NCI-H146 treated with DMSO at 0.1 percent for 48 hours (cell line): ENCODE measurements at regions not wholly inside any gene's neighbourhood (a gene's known extent, or its start where the extent isn't known, plus 50 kb on each side); places are given as distances from the start of the nearest gene placed in this dataset.
A peak's percentile ranks its signal among the peaks of the same experiment; 100 is the strongest.
"Not testable (repeated sequence)": the region's sequence is repeated elsewhere in the genome, so short reads cannot be mapped to it uniquely, and the experiment has no call there.

Experiments
- DNase-seq: peaks from one replicate; lab custom pipeline; 2025; ENCODE audit not compliant: unreplicated experiment; lab: John Stamatoyannopoulos, UW

DNA sequence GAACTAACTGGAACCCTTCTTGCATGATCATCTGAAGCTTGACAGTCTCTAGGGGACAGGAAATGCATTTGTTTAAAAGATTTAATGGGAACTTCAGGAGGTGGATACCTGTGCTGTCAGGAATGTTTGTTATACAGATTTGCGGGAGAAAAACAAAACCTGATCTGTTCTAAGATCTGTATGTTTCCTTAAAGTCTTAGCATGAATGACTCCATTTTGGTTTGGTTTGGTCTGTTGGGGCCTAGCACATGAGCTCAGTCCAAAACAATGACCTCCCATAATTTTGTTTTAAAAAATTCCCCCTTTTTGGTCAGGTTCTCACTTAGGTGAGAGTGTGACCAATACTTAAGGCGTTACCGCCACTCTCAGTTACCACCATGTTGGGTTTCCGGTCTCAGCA lies 138.7 kb downstream of the AKR1D1 start:
- DNase-seq: no peak

DNA sequence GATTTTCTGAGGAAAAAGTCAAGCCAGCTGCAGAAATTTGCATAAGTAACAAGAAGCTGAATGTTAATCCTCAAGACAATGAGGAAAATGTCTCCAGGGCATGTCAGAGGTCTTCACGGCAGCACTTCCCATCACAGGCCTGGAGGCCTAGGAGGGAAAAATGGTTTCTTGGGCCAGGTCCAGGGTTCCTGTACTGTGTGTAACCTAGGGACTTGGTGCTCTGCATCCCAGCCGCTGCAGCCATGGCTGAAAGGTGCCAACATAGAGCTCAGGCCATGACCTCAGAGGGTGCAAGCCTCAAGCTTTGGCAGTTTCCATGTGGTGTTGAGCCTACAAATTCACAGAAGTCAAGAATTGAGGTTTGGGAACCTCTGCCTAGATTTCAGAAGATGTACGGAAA lies 144.1 kb downstream of the AKR1D1 start:
- not testable (repeated sequence) for DNase-seq

DNA sequence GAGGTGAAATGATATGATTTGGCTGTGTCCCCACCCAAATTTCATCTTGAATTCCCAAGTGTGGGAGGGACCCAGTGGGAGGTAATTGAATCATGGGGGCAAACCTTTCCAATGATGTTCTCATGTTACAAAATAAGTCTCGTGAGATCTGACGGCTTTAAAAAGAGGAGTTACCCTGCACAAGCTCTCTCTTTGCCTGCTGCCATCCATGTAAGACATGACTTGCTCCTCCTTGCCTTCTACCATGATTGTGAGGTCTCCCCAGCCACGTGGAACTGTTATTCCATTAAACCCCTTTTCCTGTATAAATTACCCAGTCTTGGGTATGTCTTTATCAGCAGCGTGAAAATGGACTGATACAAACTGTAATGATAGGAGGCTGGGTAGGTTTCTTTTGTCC lies 145.1 kb downstream of the AKR1D1 start:
- not testable (repeated sequence) for DNase-seq

DNA sequence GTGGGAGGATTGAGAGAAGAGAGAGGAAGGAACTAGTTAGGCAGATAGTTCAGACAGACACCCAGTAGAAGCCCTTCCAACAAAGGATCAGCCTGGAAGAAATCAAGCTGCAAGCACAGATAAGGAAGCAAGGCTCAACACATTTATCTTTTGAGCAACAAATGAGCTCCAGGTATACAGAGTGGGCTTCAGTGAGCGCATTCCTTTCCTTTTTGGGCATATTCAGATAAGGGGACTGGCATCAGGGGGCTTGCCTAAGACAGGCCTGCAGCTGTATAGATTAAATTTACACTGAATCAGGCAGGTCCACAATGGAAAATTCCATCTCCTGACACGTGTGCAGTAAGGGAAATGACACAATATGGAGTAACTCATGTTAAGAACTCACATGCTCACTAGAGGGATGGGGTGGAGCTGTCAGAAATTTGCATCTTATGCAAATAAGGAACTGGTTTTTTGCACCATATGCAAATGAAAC lies 147.2 kb downstream of the AKR1D1 start:
- DNase-seq: no peak

DNA sequence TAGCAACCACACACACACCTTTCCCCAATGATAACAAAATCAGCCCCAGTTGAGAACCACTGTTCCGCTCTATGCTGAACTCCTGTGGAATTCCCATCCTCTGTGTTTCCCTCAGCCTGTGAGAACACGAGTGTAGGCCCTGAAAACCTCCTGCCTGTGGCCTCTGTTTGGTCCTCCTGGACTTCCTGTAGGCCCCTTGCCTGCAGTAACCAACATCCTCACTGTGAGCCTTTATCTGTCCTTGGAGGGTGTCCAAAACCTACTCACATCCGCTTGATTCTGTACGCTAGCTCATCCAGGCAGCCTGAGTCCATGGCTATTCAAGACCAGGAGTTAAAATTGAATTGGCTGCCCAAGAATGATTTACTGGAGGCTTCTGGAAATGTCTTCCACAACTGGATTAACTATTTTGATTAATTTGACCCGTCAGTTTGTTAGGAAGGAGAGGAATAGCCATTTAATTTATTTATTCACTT lies 149.8 kb downstream of the AKR1D1 start:
- DNase-seq: no peak

DNA sequence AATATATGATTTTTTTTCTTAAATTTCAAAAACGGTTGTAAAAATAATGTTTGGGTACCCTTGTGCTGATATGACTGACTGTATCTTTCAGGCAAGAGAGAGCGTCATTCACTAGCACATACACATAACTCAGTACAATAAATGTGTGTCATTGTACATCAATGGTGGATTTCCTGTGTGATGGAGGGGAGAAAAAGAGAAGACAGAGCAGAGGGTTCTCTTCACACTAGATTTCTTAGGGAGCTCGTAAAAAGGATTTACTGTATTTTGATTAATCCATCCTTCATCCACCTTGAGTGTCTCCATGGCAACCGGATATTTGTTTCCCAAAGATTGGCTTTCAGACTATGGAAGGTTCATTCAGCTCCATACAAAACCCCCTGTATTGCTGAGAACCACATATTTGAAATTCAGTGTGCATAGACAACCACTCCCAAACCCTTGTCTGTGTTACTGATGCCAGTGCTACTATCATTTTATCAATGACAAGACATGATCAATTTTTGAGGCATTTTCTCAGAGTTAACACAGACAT lies 150.6 kb downstream of the AKR1D1 start:
- DNase-seq: no peak

DNA sequence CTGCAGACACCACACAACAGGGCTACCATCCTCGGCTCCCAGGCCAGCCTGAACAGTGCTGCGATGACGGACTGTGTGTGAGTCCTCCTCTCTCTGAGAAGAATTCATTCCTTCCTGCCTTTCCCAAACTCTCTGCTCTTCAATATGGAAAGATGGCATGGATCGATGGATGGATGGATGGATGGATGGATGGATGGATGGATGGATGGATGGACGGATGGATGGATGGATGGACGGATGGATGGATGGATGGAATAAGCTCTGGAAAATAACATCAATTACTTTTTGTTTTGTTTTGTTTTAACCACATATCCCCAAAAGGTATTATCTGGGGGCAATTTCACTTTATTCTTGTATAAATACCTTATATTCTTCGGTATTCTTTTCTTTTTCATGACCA lies 151.9 kb downstream of the AKR1D1 start:
- DNase-seq: no peak

DNA sequence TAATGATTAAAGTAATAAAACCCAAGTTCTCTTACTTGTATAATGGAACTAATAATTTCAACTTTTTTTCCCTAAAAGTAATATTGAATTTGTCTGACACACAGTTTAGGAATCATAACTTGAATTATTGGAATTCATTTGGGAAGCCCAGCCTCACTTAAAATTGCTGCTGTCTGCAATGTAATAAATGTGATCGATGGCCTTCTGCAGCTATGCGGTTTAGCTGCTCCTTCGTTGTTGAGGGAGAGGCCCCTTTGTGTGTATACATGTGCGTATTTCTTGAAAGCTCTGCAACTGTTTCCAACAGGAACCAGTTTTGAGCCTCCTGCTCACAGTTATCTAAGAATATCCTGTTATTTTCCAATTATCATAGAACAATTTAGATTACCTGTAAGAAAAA lies 152.5 kb downstream of the AKR1D1 start:
- DNase-seq: no peak

DNA sequence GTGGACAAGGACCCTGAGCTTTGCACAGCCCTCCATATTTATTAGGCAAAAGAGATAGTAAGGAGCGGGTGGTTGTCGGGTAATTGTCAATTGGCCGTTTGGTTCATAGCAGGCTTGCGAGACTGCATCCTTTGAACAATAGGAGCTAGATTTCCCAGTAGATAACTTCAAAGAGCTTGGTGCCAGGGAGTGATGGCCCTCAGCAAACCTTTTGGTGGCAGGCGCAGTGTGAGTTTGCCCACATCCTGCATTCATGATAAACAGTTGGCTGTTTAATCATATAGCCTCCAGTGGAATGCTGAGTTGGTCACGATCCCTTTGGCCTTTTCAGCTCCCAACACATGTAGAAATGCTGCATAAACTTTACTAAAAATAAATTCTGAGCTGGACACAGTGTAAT lies 156.9 kb downstream of the AKR1D1 start:
- DNase-seq: no peak

DNA sequence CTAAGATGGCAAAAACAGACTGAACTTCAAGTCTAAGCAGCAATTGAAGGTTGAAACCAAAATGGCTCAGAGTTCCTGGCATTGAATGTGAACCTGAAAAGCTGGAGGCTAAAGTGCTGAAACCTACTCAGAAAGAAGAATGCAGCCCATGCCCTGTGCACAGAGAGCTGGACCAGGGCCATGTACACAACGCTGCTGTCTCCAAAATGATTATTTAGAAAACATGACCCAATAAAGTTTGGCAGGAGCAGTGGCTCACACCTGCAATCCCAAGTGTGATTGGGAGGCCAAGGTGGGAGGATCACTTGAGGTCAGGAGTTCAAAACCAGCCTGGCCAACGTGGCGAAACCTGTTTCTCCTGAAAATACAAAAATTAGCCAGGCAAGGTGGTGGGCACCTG lies 158.9 kb downstream of the AKR1D1 start:
- no peak for DNase-seq

DNA sequence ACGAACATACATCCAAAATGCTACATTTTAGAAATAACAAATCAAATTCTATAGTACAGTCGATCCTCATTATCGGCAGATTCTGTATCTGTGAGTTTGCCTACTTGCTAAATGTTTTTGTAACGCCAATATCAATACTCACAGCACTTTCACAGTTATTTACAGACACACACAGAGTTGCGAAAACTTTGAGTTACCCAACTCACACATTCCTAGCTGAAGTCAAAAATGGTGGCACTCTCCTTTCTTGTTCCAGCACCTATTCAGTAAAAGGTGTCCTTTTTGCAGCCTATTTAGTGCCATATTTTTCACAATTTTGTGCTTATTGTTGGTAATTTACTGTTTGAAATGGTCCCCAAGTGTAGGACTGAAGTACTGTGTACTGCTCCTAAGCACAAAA lies 161.7 kb downstream of the AKR1D1 start:
- no peak for DNase-seq

DNA sequence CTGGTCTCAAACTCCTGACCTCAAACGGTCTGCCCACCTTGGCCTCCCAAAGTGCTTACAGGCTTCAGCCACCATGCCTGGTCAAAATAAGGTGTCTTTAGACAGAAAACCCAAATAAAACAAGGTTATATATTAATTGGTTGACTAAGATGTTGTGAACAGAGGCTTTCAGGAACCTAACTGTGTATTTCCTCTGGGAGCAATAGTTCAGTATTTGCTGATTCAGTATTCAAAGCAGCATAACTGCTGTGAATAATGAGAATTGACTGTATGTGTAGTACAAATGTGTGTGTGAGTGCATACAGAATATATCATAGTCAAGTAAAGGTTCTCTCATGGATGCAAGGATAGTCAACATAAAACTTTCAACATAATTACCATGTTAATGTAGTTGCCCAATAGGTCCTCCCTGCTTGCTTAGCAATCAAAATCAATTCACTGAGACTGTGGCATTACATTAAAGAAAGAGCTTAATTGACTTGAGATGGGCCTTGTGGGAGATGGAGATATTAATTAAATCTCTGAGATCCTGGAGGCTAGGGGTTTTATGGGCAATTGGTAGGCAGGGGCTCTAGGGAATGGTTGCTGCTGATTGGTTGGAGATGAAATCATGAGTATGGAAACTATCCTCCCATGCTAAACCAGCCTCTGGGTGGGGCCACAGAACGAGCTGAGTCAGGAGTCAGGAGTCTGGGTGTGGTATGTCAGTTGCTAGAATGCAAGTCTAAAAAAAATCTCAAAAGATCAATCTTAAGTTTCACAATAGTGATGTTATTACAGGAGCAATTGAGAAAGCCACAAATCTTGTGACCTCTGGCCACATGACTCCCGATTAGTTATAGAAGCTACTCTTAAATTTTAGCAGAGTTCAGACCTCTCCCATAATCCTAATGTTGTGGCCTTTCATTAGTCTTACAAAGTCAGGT lies 162.7 kb downstream of the AKR1D1 start:
- DNase-seq: no peak

DNA sequence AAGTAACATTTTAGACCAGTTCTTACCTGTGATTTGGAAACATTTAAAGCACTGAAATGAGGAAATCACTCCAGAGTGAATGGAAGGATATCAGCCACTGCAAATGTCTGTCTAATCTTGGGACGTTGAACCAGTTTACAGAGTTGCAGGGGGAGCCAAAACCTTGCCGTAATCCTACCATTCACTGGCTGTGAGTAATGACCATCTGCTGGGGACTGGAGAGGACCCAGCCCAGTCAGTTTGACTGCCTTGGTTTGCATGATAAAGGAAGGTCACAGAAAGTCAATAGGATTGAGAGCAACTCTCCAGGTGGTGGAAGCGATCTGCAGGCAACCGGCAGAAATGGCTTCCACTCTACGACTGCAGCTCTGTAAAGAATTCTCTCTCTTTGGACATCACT lies 167.2 kb downstream of the AKR1D1 start:
- peak; percentile 74 for DNase-seq

DNA sequence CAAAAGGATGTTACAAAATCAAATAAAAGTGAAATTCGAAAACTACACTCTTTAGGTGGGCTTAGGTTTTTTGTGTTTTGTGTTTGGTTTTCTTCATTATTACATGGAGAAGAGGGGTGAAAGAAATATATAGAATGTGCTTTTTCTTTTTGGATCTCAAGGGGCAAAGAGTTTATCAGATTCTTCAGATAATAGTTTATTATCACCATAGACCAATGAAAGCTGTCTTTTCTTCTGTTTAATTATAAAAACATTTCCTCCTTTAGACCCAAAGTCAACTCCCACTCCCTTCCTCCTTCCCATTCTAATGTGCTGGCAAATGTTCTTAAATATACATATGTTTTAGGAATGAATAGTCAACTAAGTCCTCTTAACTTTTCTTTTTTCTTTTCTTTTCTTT lies 167.6 kb downstream of the AKR1D1 start:
- no peak for DNase-seq

DNA sequence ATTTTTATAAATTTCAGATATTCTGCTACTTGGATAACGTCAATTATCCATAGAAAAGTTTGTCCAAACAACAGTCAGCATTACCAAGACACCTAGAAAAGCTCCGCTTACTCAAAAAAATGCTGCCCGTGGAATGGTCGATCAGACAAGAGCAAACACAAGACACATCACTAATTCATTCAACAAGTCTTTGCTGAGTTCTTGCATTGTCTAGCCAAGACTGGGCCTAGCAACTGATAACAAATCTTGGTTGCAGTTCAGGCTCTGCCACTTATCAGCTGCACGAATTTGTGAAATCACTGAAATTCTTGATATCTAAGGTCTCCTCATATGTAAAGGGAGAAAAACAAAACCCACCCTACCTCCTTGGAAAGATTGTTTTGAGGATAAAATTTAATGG lies 168.3 kb downstream of the AKR1D1 start:
- no peak for DNase-seq

DNA sequence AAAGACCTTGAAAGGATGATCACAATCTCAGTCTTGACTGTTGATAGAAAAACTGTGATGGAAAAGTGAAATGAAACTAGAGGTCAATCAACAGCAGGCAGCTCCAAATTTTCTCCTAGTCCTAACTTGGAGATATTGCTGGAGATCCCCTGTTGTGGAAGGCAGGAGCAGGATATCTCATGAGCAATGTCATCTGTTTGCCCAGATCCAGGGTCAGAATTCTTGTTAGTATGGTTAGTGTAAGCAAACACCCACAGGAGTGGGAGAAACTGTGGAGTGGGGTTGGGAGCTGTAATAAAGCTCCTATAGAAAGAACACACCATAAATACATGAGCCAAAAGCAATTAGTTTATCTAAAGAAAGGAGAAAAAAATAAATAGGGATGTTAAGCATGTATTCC lies 169.0 kb downstream of the AKR1D1 start:
- DNase-seq: no peak

DNA sequence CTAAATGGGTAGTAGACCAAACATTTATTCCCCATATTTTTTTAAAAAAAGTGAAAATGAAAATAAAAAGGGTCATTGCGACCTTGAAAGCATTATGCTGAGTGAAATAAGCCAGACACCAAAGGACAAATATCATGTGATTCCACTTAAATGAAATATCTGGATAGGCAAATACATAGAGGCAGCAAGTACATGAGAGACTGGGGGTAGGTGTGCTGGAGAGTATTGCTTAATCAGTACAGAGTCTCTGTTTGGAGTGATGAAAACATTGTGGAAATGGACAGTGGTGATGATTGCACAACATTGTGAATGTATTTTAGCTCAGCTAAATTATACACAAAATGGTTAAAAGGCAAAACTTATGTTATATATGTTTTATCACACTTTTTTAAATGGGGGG lies 169.4 kb downstream of the AKR1D1 start:
- DNase-seq: no peak

DNA sequence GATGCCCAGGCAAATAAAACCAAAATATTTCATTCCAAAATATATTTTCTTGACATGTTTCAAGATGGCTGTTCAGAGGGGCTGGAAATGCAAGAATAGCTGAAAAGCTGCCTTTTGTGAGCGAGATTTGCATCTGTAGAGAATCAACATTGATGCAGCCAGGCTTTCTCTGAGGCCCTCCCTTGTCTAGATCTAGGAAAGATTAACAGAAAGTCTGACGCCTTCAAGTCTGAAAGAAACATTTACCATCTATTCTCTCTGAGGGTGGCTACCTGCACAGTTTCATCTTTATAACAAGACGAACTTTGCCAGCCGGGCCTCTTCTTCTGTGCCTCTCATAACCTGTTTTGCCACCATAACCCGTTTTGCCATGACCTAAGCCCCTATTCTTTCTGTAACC lies 170.2 kb downstream of the AKR1D1 start:
- DNase-seq: no peak

DNA sequence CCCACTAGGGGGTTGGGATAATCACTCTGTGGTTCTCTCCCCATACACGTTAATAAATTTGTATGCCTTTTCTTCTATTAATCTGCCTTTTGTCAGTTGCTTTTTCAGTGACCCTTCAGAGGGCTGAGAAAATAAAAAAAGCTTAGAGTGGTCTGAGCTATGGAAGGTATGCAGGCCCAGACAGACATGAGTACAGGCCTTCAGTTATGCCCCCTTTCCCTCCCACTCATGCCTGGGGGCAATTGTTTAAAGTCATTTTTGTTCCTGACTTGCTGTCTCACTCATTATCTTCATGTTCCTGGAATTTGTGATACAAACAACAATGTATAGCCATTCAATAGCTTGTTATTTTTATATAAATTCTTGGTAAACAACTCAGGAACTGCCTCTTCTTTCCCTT lies 170.8 kb downstream of the AKR1D1 start:
- DNase-seq: no peak

DNA sequence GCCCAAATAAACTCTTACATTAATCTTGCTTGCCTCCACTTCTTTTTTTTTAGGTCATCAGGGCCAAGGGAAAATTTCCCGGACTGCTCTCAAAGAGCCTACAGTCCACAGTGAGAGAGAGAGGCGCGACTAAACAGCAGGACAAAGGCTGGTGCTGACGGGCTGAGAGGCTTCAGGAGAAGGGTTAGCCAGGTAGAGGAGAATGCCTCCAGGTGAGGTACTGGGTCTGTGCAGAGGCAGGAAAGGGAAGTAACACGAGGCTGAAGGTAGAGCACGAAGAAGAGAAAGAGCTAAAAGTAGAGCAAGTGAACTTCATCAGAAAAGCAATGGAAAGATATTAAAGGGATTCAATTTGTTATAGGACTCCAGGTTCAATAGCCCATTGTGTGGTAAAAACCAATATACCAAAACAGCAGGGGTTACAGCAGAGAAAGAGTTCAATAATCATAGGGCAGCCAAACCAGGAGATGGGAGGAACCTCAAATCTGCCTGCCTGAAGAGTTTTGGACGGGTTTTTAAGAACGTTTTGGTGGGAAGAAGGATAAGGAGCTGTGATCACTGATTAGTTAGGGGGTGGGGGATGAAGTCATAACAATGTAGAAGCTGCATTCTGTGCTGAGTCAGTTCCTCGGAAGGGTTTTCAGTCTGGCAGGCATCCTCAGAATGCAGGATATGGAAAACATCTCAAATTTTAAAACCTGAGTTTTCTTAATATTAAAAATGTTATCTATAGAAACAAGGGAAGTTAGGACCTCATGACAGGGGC lies 171.5 kb downstream of the AKR1D1 start:
- DNase-seq: no peak

DNA sequence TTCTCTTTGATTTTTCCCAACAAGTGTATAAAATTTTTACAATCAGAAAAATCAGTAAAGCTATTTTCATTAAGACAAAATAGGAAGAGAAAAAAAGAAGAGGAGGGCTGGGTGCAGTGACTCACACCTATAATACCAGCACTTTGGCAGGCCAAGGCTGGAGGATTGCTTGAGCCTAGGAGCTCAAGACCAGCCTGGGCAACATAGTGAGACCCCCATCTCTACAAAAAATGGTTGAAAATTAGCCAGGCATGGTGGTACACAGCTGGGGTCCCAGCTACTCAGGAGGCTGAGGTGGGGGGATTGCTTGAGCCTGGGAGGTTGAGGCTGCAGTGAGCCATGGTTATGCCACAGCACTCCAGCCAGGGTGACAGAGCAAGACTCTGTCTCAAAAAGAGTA lies 172.3 kb downstream of the AKR1D1 start:
- no peak for DNase-seq

DNA sequence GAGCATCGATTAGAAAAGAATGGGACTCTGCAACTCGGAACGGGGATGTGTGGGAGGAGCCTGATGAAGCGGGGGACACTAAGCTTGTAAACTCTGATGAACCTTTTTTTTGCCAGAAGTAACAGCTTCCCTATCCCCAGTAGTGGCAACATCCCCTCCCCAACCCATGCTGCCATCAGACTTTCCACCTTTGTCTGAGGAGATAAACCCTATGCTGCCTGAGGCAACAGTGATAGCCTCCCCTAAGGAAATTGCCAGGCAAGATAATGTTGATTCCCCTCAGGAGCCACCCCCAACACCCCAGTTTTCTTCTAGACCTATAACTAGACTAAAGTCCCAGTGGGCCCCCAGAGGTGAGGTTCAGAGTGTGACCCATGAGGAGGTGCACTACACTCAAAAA lies 173.7 kb downstream of the AKR1D1 start:
- no peak for DNase-seq
